AG08396 (cell line): ENCODE measurements at regions not wholly inside any gene's neighbourhood (a gene's known extent, or its start where the extent isn't known, plus 50 kb on each side); places are given as distances from the start of the nearest gene placed in this dataset.

Experiments
- DNase-seq: peaks from one replicate; pipeline ENCODE4 v3.0.0; 2012; ENCODE audit warnings: low spot score, mixed read lengths

GRCh38 chr10:128497660-128498377 is 371.6 kb upstream of the MKI67 start:
- no peak for DNase-seq

DNA sequence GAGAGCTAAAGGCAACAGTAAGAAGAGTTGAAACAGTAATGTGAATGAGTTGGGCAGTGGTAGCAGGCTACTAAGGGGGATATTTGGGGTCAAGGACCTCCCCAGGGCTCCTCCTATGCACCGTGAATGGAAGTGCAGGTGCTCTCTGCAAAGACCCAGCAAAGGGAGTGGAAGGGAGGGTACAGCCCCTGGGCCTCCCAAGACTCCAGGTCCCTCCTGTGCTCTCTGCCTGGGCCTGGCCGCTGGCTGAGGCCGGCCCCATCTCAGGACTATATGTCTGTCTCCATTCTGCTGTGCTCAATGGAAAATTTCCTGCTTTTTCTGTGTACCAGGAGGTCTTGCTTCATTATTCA is 372.1 kb upstream of the MKI67 start:
- no peak for DNase-seq

DNA sequence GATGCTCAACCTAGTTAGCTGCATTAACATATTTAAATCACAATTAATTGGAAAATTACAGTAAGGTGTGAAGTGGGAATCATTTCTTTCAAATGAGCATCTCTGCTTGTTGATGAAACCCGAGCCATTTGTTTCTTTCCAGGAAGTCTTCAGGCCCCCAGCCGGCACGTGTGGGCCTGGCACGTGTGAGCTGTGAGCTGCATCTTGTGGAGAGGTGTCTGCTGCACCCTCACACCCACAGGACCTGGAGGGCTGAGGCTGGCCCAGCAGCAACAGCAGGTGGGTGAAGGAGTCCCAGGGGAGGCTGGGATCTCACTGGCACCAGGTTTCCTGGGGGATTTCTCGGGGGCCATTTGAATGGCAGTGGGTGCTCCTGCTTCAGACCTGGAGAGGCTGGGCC is 372.5 kb upstream of the MKI67 start:
- no peak for DNase-seq

DNA sequence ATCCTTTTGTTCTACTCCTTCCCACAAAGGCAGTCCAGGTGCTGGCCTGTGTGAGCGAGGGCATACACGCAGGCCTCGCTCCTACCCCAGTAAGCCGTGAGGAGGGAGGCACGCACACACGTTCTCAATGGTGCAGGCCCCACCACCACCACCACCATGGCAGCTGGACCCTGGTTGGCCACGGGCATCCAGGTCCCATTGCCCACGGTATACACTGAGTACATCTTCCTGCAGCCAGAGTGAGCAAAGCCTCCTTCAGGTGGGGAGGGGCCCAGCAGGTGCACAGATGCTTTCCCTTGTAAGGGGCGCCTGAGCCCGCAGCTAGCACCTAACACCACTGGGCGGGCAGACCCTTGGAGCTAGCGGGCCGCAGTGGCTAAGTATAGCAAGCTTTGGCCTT is 373.3 kb upstream of the MKI67 start:
- DNase-seq: no peak

- DNase-seq: no peak
Measured at GRCh38 chr10:128499956-128500355, 373.7 kb upstream of the MKI67 start.

- no peak for DNase-seq
Measured at GRCh38 chr10:128500642-128501041, 374.4 kb upstream of the MKI67 start.

DNA sequence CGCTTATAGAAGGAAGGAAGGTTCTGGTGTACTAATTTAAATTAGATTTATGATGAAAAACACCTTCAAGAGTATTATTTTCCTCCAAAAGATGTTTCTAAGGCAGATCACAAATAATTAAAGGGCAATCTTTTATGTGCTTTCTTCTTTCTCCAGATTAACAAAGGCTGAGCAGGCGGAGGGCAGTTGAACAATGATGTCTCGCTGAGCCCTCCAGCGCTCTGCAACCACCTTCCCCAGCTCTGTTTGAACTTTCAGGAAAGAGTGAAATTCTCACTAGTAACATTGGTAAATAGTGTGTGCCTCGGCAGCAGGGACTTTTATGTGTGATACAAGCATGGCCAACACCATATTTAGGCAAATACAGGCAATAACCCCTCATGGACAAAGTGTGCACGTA is 379.1 kb upstream of the MKI67 start:
- DNase-seq: no peak

GRCh38 chr10:128506423-128506822 is 380.2 kb upstream of the MKI67 start:
- no peak for DNase-seq

DNA sequence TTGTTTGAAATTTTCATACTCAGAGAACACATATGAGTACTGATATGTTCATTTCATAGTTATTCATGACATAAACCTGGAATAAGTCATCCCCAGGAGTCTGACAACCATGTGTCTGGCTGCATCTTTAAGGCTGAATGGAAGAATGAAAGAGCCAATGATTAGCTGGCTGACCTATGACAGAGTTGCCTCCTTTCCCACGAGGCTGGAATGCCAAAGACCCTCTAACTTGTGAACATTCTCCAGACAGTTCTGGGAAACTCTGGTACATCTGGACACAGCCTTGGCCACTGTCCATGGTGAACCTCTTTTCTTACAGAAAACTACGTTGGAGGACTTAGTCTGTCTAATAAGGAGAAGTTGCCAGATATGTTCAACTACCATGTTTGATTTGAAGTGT is 380.8 kb upstream of the MKI67 start:
- no peak for DNase-seq

DNA sequence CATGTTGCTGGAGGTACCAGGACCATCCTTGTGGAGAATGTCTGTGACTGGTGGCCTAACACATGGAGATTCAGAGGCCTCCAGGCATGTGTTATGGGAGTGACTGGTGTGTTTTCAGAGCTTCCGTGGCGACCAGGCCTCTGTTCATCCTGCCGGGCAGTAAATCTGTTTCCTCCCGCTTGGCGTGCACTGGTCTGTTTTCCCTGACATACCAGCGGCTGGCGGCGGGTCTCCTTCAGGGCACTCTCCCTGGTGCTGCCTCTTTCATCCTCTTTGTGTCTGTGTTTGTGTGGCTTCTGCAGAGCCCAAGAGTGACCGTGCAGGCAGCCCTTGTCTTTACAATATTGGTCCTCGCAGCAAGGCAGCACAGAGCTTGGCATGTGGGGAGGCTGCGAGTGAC is 385.1 kb upstream of the MKI67 start:
- no peak for DNase-seq

- no peak for DNase-seq
Measured at GRCh38 chr10:128512767-128513166, 386.5 kb upstream of the MKI67 start.

DNA sequence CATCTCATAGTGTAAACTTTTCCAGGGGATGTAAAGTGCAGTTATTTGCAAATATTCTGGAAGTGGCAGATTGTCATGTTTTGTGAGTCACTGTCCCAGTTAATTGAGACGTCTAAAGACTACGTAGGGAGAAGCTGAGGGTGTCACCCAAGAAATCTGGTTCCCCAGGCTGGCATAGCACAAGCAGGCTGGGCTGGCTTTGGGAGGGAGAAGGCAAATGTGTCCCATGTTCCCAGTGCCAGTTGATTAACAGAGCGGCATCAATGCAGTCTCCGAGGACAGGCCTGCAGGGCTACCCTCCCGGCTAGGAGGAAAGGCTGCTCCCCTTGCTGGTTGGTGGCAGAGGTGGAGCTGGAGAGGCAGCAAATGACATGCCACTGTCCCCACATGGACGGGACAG is 388.3 kb upstream of the MKI67 start:
- no peak for DNase-seq

- no peak for DNase-seq
Measured at GRCh38 chr10:128516180-128516579, 390.0 kb upstream of the MKI67 start.

- DNase-seq: no peak
Measured at GRCh38 chr10:128517167-128517566, 390.9 kb upstream of the MKI67 start.

GRCh38 chr10:128518000-128518399 is 391.8 kb upstream of the MKI67 start:
- no peak for DNase-seq

GRCh38 chr10:128519581-128519980 is 393.4 kb upstream of the MKI67 start:
- DNase-seq: no peak

DNA sequence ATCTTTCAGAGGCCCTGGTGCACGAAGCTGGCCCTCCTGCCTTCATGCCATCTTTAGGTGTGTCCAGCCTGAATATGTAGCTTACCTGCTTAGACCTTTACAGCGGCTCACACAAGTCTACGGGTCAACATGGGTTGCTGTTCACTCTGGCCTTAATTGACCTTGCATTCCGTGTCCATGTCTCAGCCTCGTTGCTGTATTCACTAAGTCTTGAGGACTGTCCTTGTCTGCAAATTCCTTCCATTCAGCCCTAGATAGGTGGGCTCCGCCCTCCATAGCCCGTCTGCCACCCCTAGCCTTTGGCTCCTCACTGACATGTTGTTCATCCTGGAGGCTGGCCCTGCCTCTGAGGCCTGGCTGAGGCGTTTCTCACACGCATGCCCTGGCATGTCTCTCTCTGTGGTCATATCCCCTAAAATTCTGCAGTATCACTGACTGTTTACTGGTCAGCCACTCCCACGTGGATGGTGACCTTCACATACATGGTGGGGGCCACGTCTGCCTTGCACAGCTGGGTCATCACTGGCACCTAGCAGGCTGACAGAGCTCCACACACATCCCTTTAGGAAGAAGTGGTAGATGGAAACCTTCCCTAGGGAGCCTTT is 394.1 kb upstream of the MKI67 start:
- DNase-seq: no peak

GRCh38 chr10:128522551-128523308 is 396.5 kb upstream of the MKI67 start:
- DNase-seq: no peak

GRCh38 chr10:128525444-128525843 is 399.2 kb upstream of the MKI67 start:
- no peak for DNase-seq

DNA sequence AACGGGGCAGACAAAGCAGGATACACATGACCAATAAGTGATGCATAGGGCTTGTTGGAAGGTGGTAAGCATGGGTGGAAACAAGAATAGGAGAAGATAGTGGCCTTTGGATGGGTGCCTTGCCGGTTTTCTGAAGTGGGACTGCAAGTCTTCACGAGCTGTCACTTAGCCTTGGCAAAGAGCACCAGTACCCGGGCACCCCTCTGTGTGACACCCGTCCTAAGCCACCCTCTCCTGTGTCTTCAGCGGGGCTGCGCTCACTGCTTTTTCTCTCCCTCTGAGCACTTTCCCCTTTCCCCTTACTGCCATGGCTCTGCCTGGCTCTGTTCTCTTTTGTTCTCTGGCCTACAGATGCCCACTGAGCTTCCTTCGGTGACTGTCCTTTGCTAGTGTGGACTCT is 399.7 kb upstream of the MKI67 start:
- no peak for DNase-seq

GRCh38 chr10:128526791-128527375 is 400.7 kb upstream of the MKI67 start:
- no peak for DNase-seq

GRCh38 chr10:128527711-128528110 is 401.5 kb upstream of the MKI67 start:
- DNase-seq: no peak

DNA sequence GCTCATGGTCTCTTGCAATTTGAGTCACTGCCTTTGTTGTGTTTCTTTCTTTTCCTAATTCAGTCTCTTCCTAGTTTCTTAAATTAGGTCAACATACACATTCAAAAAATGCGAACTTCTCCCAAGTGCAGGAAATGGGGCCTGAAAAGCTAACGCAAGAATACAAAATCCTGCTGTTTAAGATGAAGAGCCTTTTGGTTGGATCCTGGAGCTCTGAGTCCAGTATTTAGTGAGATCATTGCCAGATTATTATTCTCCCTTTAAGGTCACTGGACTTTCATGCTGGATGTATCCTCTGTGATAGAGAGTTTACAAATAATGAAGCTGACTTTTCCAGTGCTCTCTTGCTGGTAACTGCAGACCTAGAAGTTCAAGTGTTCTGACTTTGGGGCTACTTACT is 401.9 kb upstream of the MKI67 start:
- DNase-seq: no peak
